SH-SY5Y (cell line): ENCODE measurements at regions not wholly inside any gene's neighbourhood (a gene's known extent, or its start where the extent isn't known, plus 50 kb on each side); places are given as distances from the start of the nearest gene placed in this dataset.

Source experiments
- GATA2 ChIP-seq: IDR thresholded peaks from 2 replicates; pipeline ENCODE4 v1.6.1; 2011; ENCODE audit warnings: mild to moderate bottlenecking, low read depth, low read length
- GATA3 ChIP-seq: IDR thresholded peaks from 2 replicates; pipeline ENCODE4 v1.6.1; 2011; ENCODE audit warnings: low read depth, mild to moderate bottlenecking, low read length, moderate library complexity

GRCh38 chr12:97075934-97076630 is 169.0 kb downstream of the NEDD1 start:
- TF ChIP-seq GATA2 (no peak), GATA3 (no peak)
